Gastrocnemius medialis (tissue), 4 donors: ENCODE measurements at regions not wholly inside any gene's neighbourhood (a gene's known extent, or its start where the extent isn't known, plus 50 kb on each side); places are given as distances from the start of the nearest gene placed in this dataset.

Experiments
- POLR2A ChIP-seq, 2 donors: fragments of 450-650 bp; IDR thresholded peaks; one replicate each; pipeline ENCODE4 v1.6.1; 2017; ENCODE audit warnings: antibody characterized with exemption in 2 of 2, mild to moderate bottlenecking in 2 of 2, moderate library complexity in 2 of 2
- TF ChIP-seq, protein P1 (sequence below), 5 experiments: fragments of 450-650 bp in 3 of 5; fragments of 200-600 bp in 2 of 5; sonication (generic) in 2 of 5; IDR thresholded peaks in 4 of 5; conservative IDR thresholded peaks in 1 of 5; 1 replicate in 4 of 5; 2 replicates in 1 of 5; pipeline ENCODE4 v1.5.1; 2016 to 2019; ENCODE audit warnings: antibody characterized with exemption in 5 of 5, mild to moderate bottlenecking in 3 of 5, moderate library complexity in 3 of 5

DNA sequence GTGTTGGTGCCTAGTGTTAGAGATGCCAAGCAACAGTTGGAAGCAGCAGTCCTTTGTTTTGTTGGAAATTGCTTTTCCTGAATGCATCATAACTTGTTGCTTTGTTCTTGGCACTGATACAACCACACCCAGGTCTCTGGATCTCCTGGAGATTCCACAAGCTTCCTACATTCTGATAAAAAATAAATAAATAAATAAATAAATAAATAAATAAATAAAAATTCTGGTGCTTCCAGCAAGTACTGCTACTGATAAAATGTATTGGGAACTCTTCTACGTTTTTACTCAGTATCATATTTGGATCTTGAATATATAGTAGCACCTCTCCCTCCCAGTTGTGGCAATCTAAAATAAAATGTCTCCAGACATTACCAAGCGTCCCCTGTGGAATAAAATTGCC lies 62.7 kb upstream of the GRID2 start:
- TF ChIP-seq POLR2A (IDR thresholded peaks at IDR 0.05): no peak
- TF ChIP-seq, protein P1, sequence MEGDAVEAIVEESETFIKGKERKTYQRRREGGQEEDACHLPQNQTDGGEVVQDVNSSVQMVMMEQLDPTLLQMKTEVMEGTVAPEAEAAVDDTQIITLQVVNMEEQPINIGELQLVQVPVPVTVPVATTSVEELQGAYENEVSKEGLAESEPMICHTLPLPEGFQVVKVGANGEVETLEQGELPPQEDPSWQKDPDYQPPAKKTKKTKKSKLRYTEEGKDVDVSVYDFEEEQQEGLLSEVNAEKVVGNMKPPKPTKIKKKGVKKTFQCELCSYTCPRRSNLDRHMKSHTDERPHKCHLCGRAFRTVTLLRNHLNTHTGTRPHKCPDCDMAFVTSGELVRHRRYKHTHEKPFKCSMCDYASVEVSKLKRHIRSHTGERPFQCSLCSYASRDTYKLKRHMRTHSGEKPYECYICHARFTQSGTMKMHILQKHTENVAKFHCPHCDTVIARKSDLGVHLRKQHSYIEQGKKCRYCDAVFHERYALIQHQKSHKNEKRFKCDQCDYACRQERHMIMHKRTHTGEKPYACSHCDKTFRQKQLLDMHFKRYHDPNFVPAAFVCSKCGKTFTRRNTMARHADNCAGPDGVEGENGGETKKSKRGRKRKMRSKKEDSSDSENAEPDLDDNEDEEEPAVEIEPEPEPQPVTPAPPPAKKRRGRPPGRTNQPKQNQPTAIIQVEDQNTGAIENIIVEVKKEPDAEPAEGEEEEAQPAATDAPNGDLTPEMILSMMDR (IDR thresholded peaks at IDR 0.05 in 4 of 5, conservative IDR thresholded peaks at IDR 0.05 in 1 of 5): no peak
